Thymus (tissue), 11 donors: ENCODE measurements at regions not wholly inside any gene's neighbourhood (a gene's known extent, or its start where the extent isn't known, plus 50 kb on each side); places are given as distances from the start of the nearest gene placed in this dataset.

Source experiments
- DNase-seq, 9 donors: peaks; one replicate each; pipeline ENCODE4 v3.0.0-alpha.2; 2013; ENCODE audit warnings: low spot score in 9 of 9, low read depth in 6 of 9, missing footprints in 1 of 9
- H3K27ac ChIP-seq, 2 donors: one replicate each; pipeline ENCODE4 v1.5.1; 2013; ENCODE audit warnings: control low read depth in 1 of 2, low read depth in 1 of 2, low read length in 1 of 2, mild to moderate bottlenecking in 1 of 2, moderate library complexity in 1 of 2
- H3K27me3 ChIP-seq, 2 donors: one replicate each; pipeline ENCODE4 v1.5.1; 2013; ENCODE audit warnings: low read length in 1 of 2; ENCODE audit not compliant: control insufficient read depth in 2 of 2, insufficient read depth in 1 of 2
- H3K36me3 ChIP-seq, 2 donors: one replicate each; pipeline ENCODE4 v1.5.1; 2013; ENCODE audit warnings: low read length in 1 of 2, mild to moderate bottlenecking in 1 of 2, moderate library complexity in 1 of 2; ENCODE audit not compliant: control insufficient read depth in 2 of 2, insufficient read depth in 2 of 2
- H3K4me1 ChIP-seq, 2 donors: one replicate each; pipeline ENCODE4 v1.5.1; 2013; ENCODE audit warnings: low read length in 2 of 2; ENCODE audit not compliant: control insufficient read depth in 2 of 2, insufficient read depth in 2 of 2
- H3K4me3 ChIP-seq, 2 donors: one replicate each; pipeline ENCODE4 v1.5.1; 2013; ENCODE audit warnings: low read length in 2 of 2, control low read depth in 1 of 2, mild to moderate bottlenecking in 1 of 2
- H3K9me3 ChIP-seq, 2 donors: one replicate each; pipeline ENCODE4 v1.5.1; 2013; ENCODE audit warnings: low read length in 1 of 2, mild to moderate bottlenecking in 1 of 2; ENCODE audit not compliant: control insufficient read depth in 2 of 2, insufficient read depth in 1 of 2
- WGBS: extraction: QIAGEN DNeasy Blood & Tissue Kit; methylation state at CpG from one replicate; pipeline ENCODE4 v1.1.7; 2013; 5-methylcytosine and 5-hydroxymethylcytosine counted together
- donor health status: healthy.

DNA sequence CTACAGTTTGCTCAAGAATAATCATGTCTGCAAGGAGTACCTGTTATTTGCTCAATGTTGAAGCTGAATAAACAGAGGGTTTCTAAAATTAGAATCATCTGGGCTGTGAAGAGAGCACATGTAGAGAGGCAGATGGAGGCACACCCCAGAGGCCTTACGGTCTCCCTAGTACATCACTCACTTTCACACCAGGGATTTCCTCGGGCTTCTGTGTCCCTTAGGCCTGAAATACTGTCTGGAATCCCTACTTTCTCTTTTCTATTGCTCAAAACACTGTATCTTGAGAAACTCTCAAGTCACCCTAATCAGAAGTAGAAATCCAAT is 473.7 kb upstream of the ROBO2 start:
- H3K27me3 ChIP-seq: no peaks in the 10 kb centered on the region
- H3K9me3 ChIP-seq: no peaks in the 10 kb centered on the region
- WGBS: 84% methylated on average over 2 of the region's 2 CpGs
- H3K4me1 ChIP-seq: no peaks in the 10 kb centered on the region
- no peak overlapping the region for H3K27ac ChIP-seq
- H3K36me3 ChIP-seq: no peaks in the 10 kb centered on the region
- DNase-seq: no peak
- no peak overlapping the region for H3K4me3 ChIP-seq

- DNase-seq: no peak
- Histone ChIP-seq H3K9me3 (no peaks in the 10 kb centered on the region), H3K36me3 (no peaks in the 10 kb centered on the region), H3K4me1 (no peaks in the 10 kb centered on the region), H3K4me3 (no peak overlapping the region), H3K27me3 (no peaks in the 10 kb centered on the region), H3K27ac (no peak overlapping the region)
- 98% methylated on average over 4 of the region's 4 CpGs for WGBS
These were observed 473.0 kb upstream of the ROBO2 start for GRCh38 chr3:76566904-76567303.

GRCh38 chr3:76570436-76571057 is 469.4 kb upstream of the ROBO2 start:
- no peaks in the 10 kb centered on the region for H3K4me1 ChIP-seq
- no peak for DNase-seq
- WGBS: 63% methylated on average over 3 of the region's 3 CpGs

GRCh38 chr3:76576201-76576600 is 463.7 kb upstream of the ROBO2 start:
- Histone ChIP-seq H3K4me1 (no peaks in the 10 kb centered on the region), H3K36me3 (no peaks in the 10 kb centered on the region), H3K27me3 (no peaks in the 10 kb centered on the region), H3K4me3 (no peak overlapping the region), H3K27ac (no peak overlapping the region), H3K9me3 (no peaks in the 10 kb centered on the region)
- DNase-seq: no peak
- WGBS: 90% methylated on average over 2 of the region's 2 CpGs

More at GRCh38 chr3:76570436-76571057, 469.4 kb upstream of the ROBO2 start:
- Histone ChIP-seq H3K27me3 (no peaks in the 10 kb centered on the region), H3K9me3 (no peaks in the 10 kb centered on the region), H3K4me3 (no peak overlapping the region), H3K27ac (no peak overlapping the region), H3K36me3 (no peaks in the 10 kb centered on the region)

GRCh38 chr3:76582098-76582497 is 457.8 kb upstream of the ROBO2 start:
- no peaks in the 10 kb centered on the region for H3K27me3 ChIP-seq
- no peaks in the 10 kb centered on the region for H3K9me3 ChIP-seq
- no peaks in the 10 kb centered on the region for H3K4me1 ChIP-seq
- no peak overlapping the region for H3K4me3 ChIP-seq
- DNase-seq: no peak
- no peak overlapping the region for H3K27ac ChIP-seq
- no peaks in the 10 kb centered on the region for H3K36me3 ChIP-seq

DNA sequence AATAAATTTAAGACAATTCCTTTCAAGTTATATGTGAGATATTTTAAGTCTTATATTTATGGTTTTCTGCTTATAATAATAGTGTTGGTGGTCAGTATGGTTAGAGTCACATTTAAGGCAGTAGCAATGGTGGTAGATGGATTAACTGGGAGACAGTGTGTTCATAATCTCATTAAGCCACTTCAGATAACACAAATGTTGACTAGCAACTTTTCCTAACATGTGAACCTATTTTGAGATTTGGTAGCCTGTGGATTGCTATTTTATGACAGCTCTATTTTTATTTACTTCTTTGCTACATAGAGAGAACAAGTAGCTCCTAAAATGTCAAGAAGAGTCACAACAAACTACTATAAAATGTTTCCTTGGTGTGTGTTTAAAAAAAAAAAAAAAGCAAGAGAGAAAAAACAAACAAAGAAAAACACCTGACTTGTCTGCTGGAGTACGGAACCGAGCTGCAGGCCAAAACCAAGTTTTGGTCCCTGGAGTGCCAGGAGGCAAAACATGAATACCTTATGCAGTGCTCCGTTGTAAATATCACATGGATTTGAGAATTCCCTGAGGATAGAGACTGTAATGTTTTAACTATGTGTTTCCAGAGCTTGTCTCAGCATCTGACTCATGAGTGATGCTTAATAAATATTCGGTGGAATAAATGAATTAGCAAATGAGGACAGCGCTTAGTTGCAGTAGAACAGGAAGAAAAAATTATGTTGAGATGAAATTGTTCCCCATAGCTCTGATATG is 457.1 kb upstream of the ROBO2 start:
- Histone ChIP-seq H3K9me3 (no peaks in the 10 kb centered on the region), H3K27ac (no peak overlapping the region), H3K27me3 (no peaks in the 10 kb centered on the region), H3K4me3 (no peak overlapping the region), H3K36me3 (no peaks in the 10 kb centered on the region), H3K4me1 (no peaks in the 10 kb centered on the region)
- DNase-seq: no peak
- WGBS: 88% methylated on average over 5 of the region's 5 CpGs

GRCh38 chr3:76585794-76586392 is 454.0 kb upstream of the ROBO2 start:
- 85% methylated on average over 2 of the region's 2 CpGs for WGBS
- Histone ChIP-seq H3K27me3 (no peaks in the 10 kb centered on the region), H3K9me3 (no peaks in the 10 kb centered on the region), H3K27ac (no peak overlapping the region), H3K36me3 (no peaks in the 10 kb centered on the region), H3K4me3 (no peak overlapping the region), H3K4me1 (no peaks in the 10 kb centered on the region)
- DNase-seq: no peak

DNA sequence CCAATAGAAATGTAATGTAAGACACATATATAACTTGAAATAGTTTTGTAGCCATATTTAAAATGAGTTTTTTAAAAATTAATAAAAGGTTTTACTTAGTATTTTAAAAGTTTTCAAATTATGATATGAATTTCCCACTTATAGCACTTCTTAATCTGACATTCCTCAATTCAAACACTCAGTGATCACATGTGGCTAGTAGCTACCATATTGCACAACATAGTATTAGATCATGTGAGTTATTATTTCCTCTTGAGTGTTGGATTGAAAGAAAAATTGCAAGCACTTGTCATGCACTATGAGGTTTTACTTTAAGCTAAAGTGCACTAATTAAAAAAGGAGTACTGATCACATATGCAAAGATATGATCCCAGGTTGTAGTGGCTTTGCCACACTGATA is 453.4 kb upstream of the ROBO2 start:
- Histone ChIP-seq H3K27ac (no peak overlapping the region), H3K4me3 (no peak overlapping the region), H3K27me3 (no peaks in the 10 kb centered on the region), H3K9me3 (no peaks in the 10 kb centered on the region), H3K4me1 (no peaks in the 10 kb centered on the region), H3K36me3 (no peaks in the 10 kb centered on the region)
- no peak for DNase-seq

DNA sequence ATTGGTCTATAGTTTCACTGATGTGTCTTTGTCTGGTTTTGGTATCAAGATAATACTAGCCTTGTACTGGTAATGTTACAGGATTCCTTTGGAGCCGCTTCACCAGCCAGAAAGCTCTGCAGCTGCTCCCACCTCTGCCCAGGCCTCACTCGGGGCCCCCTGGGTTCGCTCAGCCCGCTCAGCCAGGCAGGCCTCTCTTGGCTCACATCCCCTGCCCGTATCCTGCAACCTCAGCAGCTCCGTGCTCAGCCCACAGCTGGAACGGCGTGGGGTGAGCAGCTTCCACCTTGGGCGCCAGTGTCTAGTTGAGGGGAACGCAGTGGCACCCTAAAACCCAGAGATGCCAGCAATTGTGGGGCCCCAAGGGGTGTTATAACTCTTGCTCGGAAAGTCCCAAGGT is 429.7 kb upstream of the ROBO2 start:
- Histone ChIP-seq H3K27me3 (no peaks in the 10 kb centered on the region), H3K36me3 (no peaks in the 10 kb centered on the region), H3K4me1 (no peaks in the 10 kb centered on the region), H3K27ac (no peak overlapping the region), H3K9me3 (peaks cover 0 to 6% of the 10 kb centered on the region in 2 donors), H3K4me3 (no peak overlapping the region)
- no peak for DNase-seq
- 93% methylated on average over 11 of the region's 11 CpGs for WGBS
